IMR-90 (cell line): ENCODE measurements at regions not wholly inside any gene's neighbourhood (a gene's known extent, or its start where the extent isn't known, plus 50 kb on each side); places are given as distances from the start of the nearest gene placed in this dataset.

Experiments
- ATAC-seq: fragments of 200-7000 bp; cut with Tn5 transposase; 2 replicates; pipeline ENCODE4 v1.9.1; 2020; ENCODE audit warnings: low read depth, mild to moderate bottlenecking, moderate library complexity
- BruUV-seq: library from RNA; stranded (reverse); fragments of 400-500 nt; replicated peaks from 2 replicates; lab custom pipeline; 2021; lab: Mats Ljungman, UMichigan
- CTCF ChIA-PET: fragments of 300-600 bp; formaldehyde crosslinking; extraction: SDS; loops from one replicate; lab custom pipeline; 2021; ENCODE audit warnings: antibody characterized with exemption; lab: Yijun Ruan, JAX
- POLR2A ChIA-PET: fragments of 300-600 bp; sonication (Branson Sonifier 250); formaldehyde crosslinking; loops from one replicate; lab custom pipeline; 2022; ENCODE audit warnings: antibody characterized with exemption; ENCODE audit not compliant: unreplicated experiment; lab: Charles Lee
- DNase-seq: peaks from one replicate; pipeline ENCODE4 v3.0.0; 2013
- H2AFZ ChIP-seq: replicated peaks from 2 replicates; pipeline ENCODE3; 2013; ENCODE audit warnings: low read length, mild to moderate bottlenecking; ENCODE audit not compliant: poor library complexity
- H2AK5ac ChIP-seq: 2 replicates; pipeline ENCODE4 v1.6.1; 2013; ENCODE audit warnings: low read depth, low read length, inconsistent platforms
- H2AK9ac ChIP-seq: replicated peaks from 2 replicates; pipeline ENCODE3; 2013; ENCODE audit warnings: mild to moderate bottlenecking, low read depth, low read length, moderate library complexity; ENCODE audit not compliant: poor library complexity
- H2BK120ac ChIP-seq: 2 replicates; pipeline ENCODE4 v1.6.1; 2013; ENCODE audit warnings: low read depth, low read length, inconsistent platforms
- H2BK15ac ChIP-seq: 3 replicates; pipeline ENCODE4 v1.6.1; 2013; ENCODE audit warnings: low read depth, low read length, inconsistent platforms
- H2BK20ac ChIP-seq: 2 replicates; pipeline ENCODE4 v1.6.1; 2013; ENCODE audit warnings: low read depth, mild to moderate bottlenecking, inconsistent platforms, low read length, moderate library complexity
- H2BK5ac ChIP-seq: 2 replicates; pipeline ENCODE4 v1.6.1; 2013; ENCODE audit warnings: mild to moderate bottlenecking, low read depth, low read length, inconsistent platforms; ENCODE audit not compliant: poor library complexity, severe bottlenecking
- H3K14ac ChIP-seq: replicated peaks from 2 replicates; pipeline ENCODE4 v1.6.1; 2013; ENCODE audit warnings: low read depth, low read length, inconsistent platforms
- H3K18ac ChIP-seq: 2 replicates; pipeline ENCODE4 v1.6.1; 2013; ENCODE audit warnings: low read depth, low read length, control low read depth
- H3K23ac ChIP-seq: 2 replicates; pipeline ENCODE4 v1.6.1; 2013; ENCODE audit warnings: low read depth, low read length, inconsistent platforms
- H3K27ac ChIP-seq: 2 replicates; pipeline ENCODE4 v1.5.1; 2013; ENCODE audit warnings: mild to moderate bottlenecking, control low read depth, low read length; ENCODE audit not compliant: insufficient read depth
- H3K27me3 ChIP-seq: 2 replicates; pipeline ENCODE4 v1.6.1; 2013; ENCODE audit warnings: low read length; ENCODE audit not compliant: control insufficient read depth, insufficient read depth
- H3K36me3 ChIP-seq: 2 replicates; pipeline ENCODE4 v1.6.1; 2013; ENCODE audit warnings: low read length, mixed read lengths; ENCODE audit not compliant: control insufficient read depth, insufficient read depth
- H3K4ac ChIP-seq: 2 replicates; pipeline ENCODE4 v1.6.1; 2013; ENCODE audit warnings: low read depth, low read length, inconsistent platforms
- H3K4me1 ChIP-seq: 2 replicates; pipeline ENCODE4 v1.6.1; 2013; ENCODE audit warnings: low read length, mixed read lengths; ENCODE audit not compliant: control insufficient read depth, insufficient read depth
- H3K4me2 ChIP-seq: 2 replicates; pipeline ENCODE4 v1.6.1; 2013; ENCODE audit warnings: low read depth, mild to moderate bottlenecking, control low read depth, low read length, moderate library complexity
- H3K4me3 ChIP-seq: 2 replicates; pipeline ENCODE4 v1.5.1; 2013; ENCODE audit warnings: low read depth, mild to moderate bottlenecking, control low read depth, low read length, moderate library complexity; ENCODE audit not compliant: insufficient read depth
- H3K56ac ChIP-seq: 2 replicates; pipeline ENCODE4 v1.6.1; 2013; ENCODE audit warnings: low read length, inconsistent platforms; ENCODE audit not compliant: insufficient read depth; ENCODE audit errors: extremely low read depth
- H3K79me1 ChIP-seq, 2 experiments: 2 replicates each; pipeline ENCODE4 v1.6.1; 2013; ENCODE audit warnings: low read length in 2 of 2, inconsistent platforms in 1 of 2, low read depth in 1 of 2
- H3K9ac ChIP-seq: 2 replicates; pipeline ENCODE4 v1.6.1; 2013; ENCODE audit warnings: low read depth, low read length, control low read depth
- H3K9me1 ChIP-seq: 2 replicates; pipeline ENCODE4 v1.6.1; 2013; ENCODE audit warnings: low read length, inconsistent platforms; ENCODE audit not compliant: insufficient read depth
- H3K9me3 ChIP-seq: 2 replicates; pipeline ENCODE4 v1.6.1; 2013; ENCODE audit warnings: low read length; ENCODE audit not compliant: control insufficient read depth, insufficient read depth
- H4K20me1 ChIP-seq: 2 replicates; pipeline ENCODE4 v1.6.1; 2013; ENCODE audit warnings: low read length, inconsistent platforms; ENCODE audit not compliant: insufficient read depth
- H4K5ac ChIP-seq: 2 replicates; pipeline ENCODE4 v1.6.1; 2013; ENCODE audit warnings: mild to moderate bottlenecking, low read depth, low read length, control low read depth
- H4K8ac ChIP-seq, 2 experiments: 2 replicates each; pipeline ENCODE4 v1.6.1; 2013; ENCODE audit warnings: low read depth in 2 of 2, low read length in 2 of 2, control low read depth in 1 of 2, inconsistent platforms in 1 of 2
- H4K91ac ChIP-seq: 2 replicates; pipeline ENCODE4 v1.6.1; 2013; ENCODE audit warnings: low read depth, low read length, inconsistent platforms; ENCODE audit not compliant: insufficient read depth
- BHLHE40 ChIP-seq: fragments of 150-350 bp; IDR thresholded peaks from 2 replicates; pipeline ENCODE4 v1.6.1; 2016; ENCODE audit warnings: mild to moderate bottlenecking, low read depth, low read length
- CEBPB ChIP-seq: IDR thresholded peaks from 2 replicates; pipeline ENCODE4 v1.6.1; 2012; ENCODE audit warnings: low read depth, low read length, improper control_type of control experiment
- CHD1 ChIP-seq: IDR thresholded peaks from 2 replicates; pipeline ENCODE4 v1.6.1; 2012; ENCODE audit warnings: low read depth, low read length, improper control_type of control experiment
- CTCF ChIP-seq: conservative IDR thresholded peaks from 2 replicates; pipeline ENCODE4 v1.5.1; 2012; ENCODE audit warnings: mild to moderate bottlenecking, low read depth, low read length, improper control_type of control experiment
- ELK1 ChIP-seq: fragments of 150-350 bp; IDR thresholded peaks from 2 replicates; pipeline ENCODE4 v1.6.1; 2016; ENCODE audit warnings: low read depth, mild to moderate bottlenecking, low read length, moderate library complexity, borderline replicate concordance
- FOS ChIP-seq: fragments of 150-350 bp; IDR thresholded peaks from 2 replicates; pipeline ENCODE4 v1.6.1; 2016; ENCODE audit warnings: low read depth, low read length
- MAFK ChIP-seq: IDR thresholded peaks from 2 replicates; pipeline ENCODE4 v1.6.1; 2012; ENCODE audit warnings: low read depth, low read length, improper control_type of control experiment
- MAZ ChIP-seq: IDR thresholded peaks from 2 replicates; pipeline ENCODE4 v1.6.1; 2012; ENCODE audit warnings: low read depth, mild to moderate bottlenecking, low read length, improper control_type of control experiment, moderate library complexity, borderline replicate concordance
- MXI1 ChIP-seq: IDR thresholded peaks from 2 replicates; pipeline ENCODE4 v1.6.1; 2012; ENCODE audit warnings: low read depth, mild to moderate bottlenecking, low read length, moderate library complexity, borderline replicate concordance
- NFE2L2 ChIP-seq: fragments of 150-350 bp; IDR thresholded peaks from 2 replicates; pipeline ENCODE4 v1.6.1; 2016; ENCODE audit warnings: low read depth, mild to moderate bottlenecking, low read length
- POLR2A ChIP-seq: IDR thresholded peaks from 2 replicates; pipeline ENCODE4 v1.6.1; 2012; ENCODE audit warnings: mild to moderate bottlenecking, low read depth, low read length
- RAD21 ChIP-seq: IDR thresholded peaks from 2 replicates; pipeline ENCODE4 v1.6.1; 2012; ENCODE audit warnings: low read length, improper control_type of control experiment
- RCOR1 ChIP-seq: IDR thresholded peaks from 2 replicates; pipeline ENCODE4 v1.6.1; 2012; ENCODE audit warnings: mild to moderate bottlenecking, low read length, improper control_type of control experiment; ENCODE audit not compliant: insufficient replicate concordance
- RFX5 ChIP-seq: IDR thresholded peaks from 2 replicates; pipeline ENCODE4 v1.8.0; 2012; ENCODE audit warnings: low read depth, mild to moderate bottlenecking, low read length, moderate library complexity
- SMC3 ChIP-seq: fragments of 150-350 bp; IDR thresholded peaks from 2 replicates; pipeline ENCODE4 v1.6.1; 2016; ENCODE audit warnings: low read depth, mild to moderate bottlenecking, antibody characterized with exemption, low read length, moderate library complexity
- USF2 ChIP-seq: fragments of 150-350 bp; IDR thresholded peaks from 2 replicates; pipeline ENCODE4 v1.6.1; 2017; ENCODE audit warnings: mild to moderate bottlenecking, antibody characterized with exemption, low read length, low read depth
- WGBS, 2 experiments: methylation state at CpG; one replicate each; pipeline versions ENCODE4 v1.1.5 to v1.1.7; 2013; ENCODE audit warnings: missing lambda C conversion rate in 2 of 2; ENCODE audit not compliant: insufficient read length in 1 of 2; ENCODE audit errors: extremely low coverage in 2 of 2; 5-methylcytosine and 5-hydroxymethylcytosine counted together
- dilution Hi-C: fragments of 300-500 bp; cut with HindIII; formaldehyde crosslinking; loops from one replicate; pipeline ENCODE4 v1.14.3; 2018; ENCODE audit warnings: low sequenced_read_pairs; ENCODE audit not compliant: unreplicated experiment
- in situ Hi-C: fragments of 300-500 bp; cut with MboI; formaldehyde crosslinking; loops from 3 replicates; pipeline ENCODE4 v1.14.3; 2019; ENCODE audit warnings: low sequenced_read_pairs, inconsistent platforms, mixed read lengths
- intact Hi-C: fragments of 100-400 bp; cut with micrococcal nuclease; formaldehyde crosslinking; loops from 2 replicates; pipeline ENCODE4 v1.10.0; 2022

- H2AK9ac ChIP-seq: no peak overlapping the region
- no peaks in the 10 kb centered on the region for H4K20me1 ChIP-seq
- no peaks in the 10 kb centered on the region for H3K9me1 ChIP-seq
- dilution Hi-C loops: no loop called here
- no peak overlapping the region for H2BK120ac ChIP-seq
- no peak overlapping the region for H2AFZ ChIP-seq
- in situ Hi-C loops: no loop called here
- H3K9me3 ChIP-seq: no peaks in the 10 kb centered on the region
- no peaks in the 10 kb centered on the region for H3K27me3 ChIP-seq
- H3K18ac ChIP-seq: no peak overlapping the region
- no peak overlapping the region for H3K23ac ChIP-seq
- no peak overlapping the region for H2AK5ac ChIP-seq
- POLR2A ChIA-PET: no interaction called here
- no peak overlapping the region for H3K4ac ChIP-seq
- CTCF ChIA-PET: no interaction called here
- no peak overlapping the region for H3K9ac ChIP-seq
- H3K36me3 ChIP-seq: no peaks in the 10 kb centered on the region
- WGBS, 2 experiments: 0% methylated on average over 1 of the region's 2 CpGs; no CpG with 5 or more reads in 1 of the 2 experiments
- TF ChIP-seq MXI1 (no peak), POLR2A (no peak), SMC3 (no peak), RFX5 (no peak), USF2 (no peak), RAD21 (no peak), MAZ (no peak), RCOR1 (no peak), FOS (no peak), NFE2L2 (no peak), CEBPB (no peak), CTCF (no peak), CHD1 (no peak), ELK1 (no peak), BHLHE40 (no peak), MAFK (no peak)
- no peak overlapping the region for H4K8ac ChIP-seq
- H2BK5ac ChIP-seq: no peak overlapping the region
- DNase-seq (no peak), ATAC-seq (no peak)
- H3K4me3 ChIP-seq: no peak overlapping the region
- H2BK20ac ChIP-seq: no peak overlapping the region
- no TSS peak for BruUV-seq
- no peak overlapping the region for H3K4me2 ChIP-seq
- H3K14ac ChIP-seq: no peak overlapping the region
- H3K79me1 ChIP-seq: no peaks in the 10 kb centered on the region
- no peaks in the 10 kb centered on the region for H3K4me1 ChIP-seq
- no peak overlapping the region for H4K91ac ChIP-seq
- no peak overlapping the region for H3K27ac ChIP-seq
- intact Hi-C loops: no loop called here
- H3K56ac ChIP-seq: no peak overlapping the region
- no peak overlapping the region for H2BK15ac ChIP-seq
- H4K5ac ChIP-seq: no peak overlapping the region
These were observed 187.5 kb upstream of the CRIM1 start for GRCh38 chr2:36168115-36168514.
